GM12874 (cell line): ENCODE measurements at regions not wholly inside any gene's neighbourhood (a gene's known extent, or its start where the extent isn't known, plus 50 kb on each side); places are given as distances from the start of the nearest gene placed in this dataset.

Source experiments
- CTCF ChIP-seq: IDR thresholded peaks from 2 replicates; pipeline ENCODE4 v1.5.1; 2011; ENCODE audit warnings: low read depth, mild to moderate bottlenecking, control low read depth, low read length, moderate library complexity; ENCODE audit not compliant: insufficient read depth

- no peak for TF ChIP-seq CTCF
These were observed 100.4 kb upstream of the GSE1 start for GRCh38 chr16:85512808-85513115.

- no peak for TF ChIP-seq CTCF
These were observed 99.9 kb upstream of the GSE1 start for GRCh38 chr16:85513180-85513579.

GRCh38 chr16:85513649-85514048 is 99.5 kb upstream of the GSE1 start:
- TF ChIP-seq CTCF = no peak

- no peak for TF ChIP-seq CTCF
These were observed 98.9 kb upstream of the GSE1 start for GRCh38 chr16:85514295-85514597.

- no peak for TF ChIP-seq CTCF
These were observed 98.4 kb upstream of the GSE1 start for GRCh38 chr16:85514598-85515318.

GRCh38 chr16:85515319-85515745 is 97.8 kb upstream of the GSE1 start:
- TF ChIP-seq CTCF = no peak

- TF ChIP-seq CTCF = no peak
These were observed 97.2 kb upstream of the GSE1 start for GRCh38 chr16:85515830-85516397.

GRCh38 chr16:85517154-85517553 is 96.0 kb upstream of the GSE1 start:
- no peak for TF ChIP-seq CTCF
